HEK293T (cell line): ENCODE measurements at regions not wholly inside any gene's neighbourhood (a gene's known extent, or its start where the extent isn't known, plus 50 kb on each side); places are given as distances from the start of the nearest gene placed in this dataset.

ENCODE experiments used
- BHLHE40 ChIP-seq: fragments of 450-650 bp; IDR thresholded peaks from 2 replicates; pipeline ENCODE4 v1.6.1; 2016; ENCODE audit warnings: mild to moderate bottlenecking, moderate library complexity, borderline replicate concordance
- ELF4 ChIP-seq: fragments of 450-650 bp; IDR thresholded peaks from 2 replicates; pipeline ENCODE4 v1.6.1; 2017; ENCODE audit warnings: antibody characterized with exemption
- FOXA1 ChIP-seq: fragments of 450-650 bp; IDR thresholded peaks from 2 replicates; pipeline ENCODE4 v1.6.1; 2016; ENCODE audit warnings: mild to moderate bottlenecking
- FOXK2 ChIP-seq: fragments of 450-650 bp; IDR thresholded peaks from 2 replicates; pipeline ENCODE4 v1.6.1; 2016; ENCODE audit warnings: mild to moderate bottlenecking
- SP1 ChIP-seq: fragments of 450-650 bp; IDR thresholded peaks from 2 replicates; pipeline ENCODE4 v1.6.1; 2017
- SUZ12 ChIP-seq: fragments of 450-650 bp; IDR thresholded peaks from 2 replicates; pipeline ENCODE4 v1.6.1; 2016; ENCODE audit warnings: mild to moderate bottlenecking
- TARDBP ChIP-seq: fragments of 450-650 bp; IDR thresholded peaks from 2 replicates; pipeline ENCODE4 v1.6.1; 2016

DNA sequence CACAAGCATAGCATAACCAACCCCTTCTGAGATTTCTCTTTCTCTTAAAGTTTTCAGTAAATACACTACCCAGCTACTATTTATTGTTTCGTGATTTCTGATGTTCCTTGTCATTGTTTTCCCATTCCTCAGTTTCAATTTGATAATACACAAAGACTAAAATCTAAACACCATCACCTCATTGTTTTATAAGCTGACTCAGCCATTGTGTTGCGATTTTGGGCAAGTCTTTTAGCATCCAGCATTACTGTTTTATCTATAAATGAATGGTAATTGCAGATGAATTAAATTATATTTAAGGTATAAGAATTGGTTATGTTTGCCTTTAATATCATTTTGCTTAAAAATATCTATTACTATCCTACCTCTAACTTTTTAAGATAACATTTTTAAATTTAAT is 1308.5 kb downstream of the PLA2G4A start:
- no peak for TF ChIP-seq FOXK2
- no peak for TF ChIP-seq SP1
- no peak for TF ChIP-seq FOXA1
- no peak for TF ChIP-seq BHLHE40
- no peak for TF ChIP-seq ELF4
- TF ChIP-seq TARDBP = no peak
- TF ChIP-seq SUZ12 = no peak
